H1 (cell line): ENCODE measurements at regions not wholly inside any gene's neighbourhood (a gene's known extent, or its start where the extent isn't known, plus 50 kb on each side); places are given as distances from the start of the nearest gene placed in this dataset.

Experiments used
- CTCF ChIA-PET: fragments of 300-600 bp; sonication (Branson Sonifier 250); formaldehyde crosslinking; loops from one replicate; lab custom pipeline; 2021; ENCODE audit not compliant: partially characterized antibody; lab: Charles Lee
- POLR2A ChIA-PET: fragments of 300-600 bp; sonication (Branson Sonifier 250); formaldehyde crosslinking; loops from one replicate; lab custom pipeline; 2021; ENCODE audit warnings: inconsistent platforms; ENCODE audit not compliant: partially characterized antibody; lab: Charles Lee
- DNase-seq, 2 experiments: peaks; one replicate each; pipeline versions ENCODE4 v3.0.0 to v3.0.0-alpha.2; 2010 to 2022; ENCODE audit warnings: low spot score in 2 of 2, low read depth in 1 of 2, mixed read lengths in 1 of 2
- FAIRE-seq: peaks from 2 replicates; lab custom pipeline; 2011; peaks lifted over from hg19 to GRCh38; lab: Jason Lieb, UNC
- H2AFZ ChIP-seq: 2 replicates; pipeline ENCODE4 v1.8.1; 2012; ENCODE audit warnings: low read length, inconsistent platforms
- H2AK5ac ChIP-seq: 2 replicates; pipeline ENCODE4 v1.6.1; 2013; ENCODE audit warnings: low read depth, low read length
- H2BK120ac ChIP-seq: replicated peaks from 2 replicates; pipeline ENCODE3; 2013; ENCODE audit warnings: low read depth, low read length, inconsistent platforms
- H2BK12ac ChIP-seq: 2 replicates; pipeline ENCODE4 v1.6.1; 2013; ENCODE audit warnings: low read depth, low read length
- H2BK15ac ChIP-seq: 2 replicates; pipeline ENCODE4 v1.6.1; 2013; ENCODE audit warnings: low read length
- H2BK20ac ChIP-seq: 2 replicates; pipeline ENCODE4 v1.6.1; 2013; ENCODE audit warnings: low read length
- H2BK5ac ChIP-seq: 2 replicates; pipeline ENCODE4 v1.6.1; 2013; ENCODE audit warnings: low read depth, low read length
- H3K14ac ChIP-seq: 2 replicates; pipeline ENCODE4 v1.6.1; 2013; ENCODE audit warnings: inconsistent platforms; ENCODE audit not compliant: insufficient read length
- H3K18ac ChIP-seq: 2 replicates; pipeline ENCODE4 v1.6.1; 2013; ENCODE audit warnings: low read length; ENCODE audit errors: extremely low read depth
- H3K23ac ChIP-seq: 2 replicates; pipeline ENCODE4 v1.6.1; 2013; ENCODE audit warnings: inconsistent platforms; ENCODE audit not compliant: insufficient read length
- H3K23me2 ChIP-seq: 2 replicates; pipeline ENCODE4 v1.6.1; 2013; ENCODE audit warnings: low read depth, low read length
- H3K27ac ChIP-seq: 2 replicates; pipeline ENCODE4 v1.6.1; 2011; ENCODE audit warnings: low read depth, low read length, inconsistent platforms
- H3K27me3 ChIP-seq, 4 experiments: replicated peaks in 1 of 4; 1 replicate in 1 of 4; 2 replicates in 3 of 4; pipeline versions ENCODE4 v1.6.1 to v1.8.1; 2011 to 2013; ENCODE audit warnings: low read length in 3 of 4, mild to moderate bottlenecking in 3 of 4, inconsistent platforms in 2 of 4, mixed read lengths in 2 of 4, moderate library complexity in 1 of 4; ENCODE audit not compliant: control insufficient read depth in 3 of 4, insufficient read depth in 3 of 4; ENCODE audit errors: extremely low read depth in 1 of 4
- H3K36me3 ChIP-seq, 4 experiments: 2 replicates each; pipeline versions ENCODE4 v1.6.1 to v1.8.1; 2011 to 2013; ENCODE audit warnings: mild to moderate bottlenecking in 4 of 4, low read length in 3 of 4, moderate library complexity in 2 of 4, control low read depth in 1 of 4, inconsistent platforms in 1 of 4; ENCODE audit not compliant: insufficient read depth in 4 of 4, control insufficient read depth in 2 of 4
- H3K4ac ChIP-seq: replicated peaks from 2 replicates; pipeline ENCODE3; 2013; ENCODE audit warnings: low read length, low read depth, mixed read lengths, inconsistent platforms; ENCODE audit not compliant: insufficient read length
- H3K4me1 ChIP-seq, 4 experiments: replicated peaks in 1 of 4; 1 replicate in 1 of 4; 2 replicates in 3 of 4; pipeline versions ENCODE4 v1.6.1 to v1.8.1; 2011 to 2013; ENCODE audit warnings: low read length in 3 of 4, inconsistent platforms in 2 of 4, mixed read lengths in 1 of 4; ENCODE audit not compliant: insufficient read depth in 4 of 4, control insufficient read depth in 3 of 4
- H3K4me2 ChIP-seq, 2 experiments: 2 replicates each; pipeline versions ENCODE4 v1.6.1 to v1.8.1; 2011 to 2013; ENCODE audit warnings: low read depth in 2 of 2, low read length in 2 of 2, control low read depth in 1 of 2, inconsistent platforms in 1 of 2, mild to moderate bottlenecking in 1 of 2; ENCODE audit not compliant: insufficient read depth in 1 of 2
- H3K4me3 ChIP-seq, 4 experiments: fragments of 200-600, 300-600 bp in 1 of 4; sonication (generic), shearing (Covaris generic), sonication (Bioruptor Twin) in 1 of 4; 2 replicates each; pipeline versions ENCODE4 v1.5.1 to v1.8.1; 2011 to 2016; ENCODE audit warnings: low read length in 4 of 4, low read depth in 3 of 4, control low read depth in 2 of 4, inconsistent platforms in 2 of 4, mild to moderate bottlenecking in 2 of 4, mixed read lengths in 1 of 4, moderate library complexity in 1 of 4; ENCODE audit not compliant: insufficient read depth in 2 of 4; ENCODE audit errors: extremely low read depth in 1 of 4
- H3K56ac ChIP-seq: replicated peaks from 2 replicates; pipeline ENCODE3; 2013; ENCODE audit warnings: low read depth, mild to moderate bottlenecking, mixed read lengths, low read length, inconsistent platforms; ENCODE audit not compliant: insufficient read length
- H3K79me1 ChIP-seq: 2 replicates; pipeline ENCODE4 v1.6.1; 2013; ENCODE audit warnings: low read depth, low read length, control low read depth
- H3K79me2 ChIP-seq, 2 experiments: 2 replicates each; pipeline versions ENCODE4 v1.6.1 to v1.8.1; 2012 to 2013; ENCODE audit warnings: low read length in 2 of 2, mild to moderate bottlenecking in 2 of 2, inconsistent platforms in 1 of 2; ENCODE audit not compliant: insufficient read depth in 2 of 2, control insufficient read depth in 1 of 2
- H3K9ac ChIP-seq, 4 experiments: replicated peaks in 1 of 4; 1 replicate in 1 of 4; 2 replicates in 3 of 4; pipeline versions ENCODE4 v1.6.1 to v1.8.1; 2011 to 2013; ENCODE audit warnings: low read depth in 3 of 4, low read length in 3 of 4, control low read depth in 2 of 4, mild to moderate bottlenecking in 2 of 4, moderate library complexity in 2 of 4, inconsistent platforms in 1 of 4; ENCODE audit errors: extremely low read depth in 1 of 4
- H3K9me3 ChIP-seq, 2 experiments: 2 replicates each; pipeline versions ENCODE4 v1.6.1 to v1.8.1; 2012 to 2013; ENCODE audit warnings: mild to moderate bottlenecking in 2 of 2, moderate library complexity in 2 of 2, control low read depth in 1 of 2, inconsistent platforms in 1 of 2, low read depth in 1 of 2, low read length in 1 of 2, mixed read lengths in 1 of 2; ENCODE audit not compliant: insufficient read depth in 2 of 2
- H4K20me1 ChIP-seq, 2 experiments: replicated peaks in 1 of 2; 2 replicates each; pipeline versions ENCODE3 to v1.8.1; 2011 to 2013; ENCODE audit warnings: inconsistent platforms in 2 of 2, low read length in 2 of 2, mild to moderate bottlenecking in 1 of 2; ENCODE audit not compliant: insufficient read depth in 2 of 2, control insufficient read depth in 1 of 2
- H4K5ac ChIP-seq: 2 replicates; pipeline ENCODE4 v1.6.1; 2013; ENCODE audit warnings: low read length, low read depth, mixed read lengths, inconsistent platforms; ENCODE audit not compliant: insufficient read length
- H4K8ac ChIP-seq: 2 replicates; pipeline ENCODE4 v1.8.0; 2013; ENCODE audit warnings: mild to moderate bottlenecking, moderate library complexity, low read length, inconsistent platforms; ENCODE audit not compliant: insufficient read depth; ENCODE audit errors: extremely low read depth
- H4K91ac ChIP-seq: replicated peaks from 2 replicates; pipeline ENCODE3; 2013; ENCODE audit warnings: low read length, mixed read lengths, inconsistent platforms; ENCODE audit not compliant: insufficient read length
- GABPA ChIP-seq: IDR thresholded peaks from 2 replicates; pipeline ENCODE4 v1.6.1; 2011; ENCODE audit warnings: mild to moderate bottlenecking, low read length, moderate library complexity, borderline replicate concordance; ENCODE audit not compliant: insufficient read depth
- WGBS, 2 experiments: shearing (Covaris generic) in 1 of 2; methylation state at CpG; one replicate each; pipeline versions ENCODE4 v1.1.6 to v1.1.7; 2013 to 2015; ENCODE audit warnings: low lambda C conversion rate in 2 of 2, mixed read lengths in 2 of 2, inconsistent platforms in 1 of 2, low coverage in 1 of 2, missing lambda C conversion rate in 1 of 2; ENCODE audit not compliant: insufficient replicate concordance in 2 of 2, insufficient coverage in 1 of 2, insufficient read length in 1 of 2; ENCODE audit errors: extremely low coverage in 1 of 2, missing lambda C conversion rate in 1 of 2; 5-methylcytosine and 5-hydroxymethylcytosine counted together

- no peaks in the 10 kb centered on the region for H3K79me2 ChIP-seq
- no peak overlapping the region for H4K91ac ChIP-seq
- no peak overlapping the region for H3K4me3 ChIP-seq
- H2BK120ac ChIP-seq = no peak overlapping the region
- no peak overlapping the region for H2BK12ac ChIP-seq
- no peak overlapping the region for H3K4ac ChIP-seq
- DNase-seq (no peak), FAIRE-seq (no peak)
- H3K4me1 ChIP-seq = no peaks in the 10 kb centered on the region
- no peak overlapping the region for H3K56ac ChIP-seq
- H3K9me3 ChIP-seq = no peaks in the 10 kb centered on the region
- H2BK5ac ChIP-seq = no peak overlapping the region
- no peak overlapping the region for H4K8ac ChIP-seq
- no peak overlapping the region for H3K4me2 ChIP-seq
- 74% methylated on average over 4 of the region's 4 CpGs; no CpG with 5 or more reads in 1 of the 2 experiments for WGBS, 2 experiments
- no peak overlapping the region for H2BK15ac ChIP-seq
- no peaks in the 10 kb centered on the region for H3K36me3 ChIP-seq
- ChIA-PET POLR2A (interaction anchor here (1.1 kb wide), 1 partner anchor 15 kb away, joined by 3 read pairs; no protein-coding TSS in a partner anchor), CTCF (interaction anchor here (1.1 to 1.5 kb wide), 2 partner anchors 16 to 32 kb away, joined by 3 read pairs; no protein-coding TSS in a partner anchor)
- H3K27ac ChIP-seq = no peak overlapping the region
- no peaks in the 10 kb centered on the region for H3K23me2 ChIP-seq
- no peaks in the 10 kb centered on the region for H3K27me3 ChIP-seq
- TF ChIP-seq GABPA = no peak
- H2AK5ac ChIP-seq = no peak overlapping the region
- H2BK20ac ChIP-seq = no peak overlapping the region
- no peak overlapping the region for H3K18ac ChIP-seq
- H4K20me1 ChIP-seq = no peaks in the 10 kb centered on the region
- H4K5ac ChIP-seq = no peak overlapping the region
- no peak overlapping the region for H3K23ac ChIP-seq
- no peak overlapping the region for H2AFZ ChIP-seq
- H3K14ac ChIP-seq = no peak overlapping the region
- H3K9ac ChIP-seq = no peak overlapping the region
- no peaks in the 10 kb centered on the region for H3K79me1 ChIP-seq
These were observed 1835.8 kb upstream of the TENM3 start for GRCh38 chr4:180407275-180407885.
